Fibroblast of villous mesenchyme (primary cell): ENCODE measurements at regions not wholly inside any gene's neighbourhood (a gene's known extent, or its start where the extent isn't known, plus 50 kb on each side); places are given as distances from the start of the nearest gene placed in this dataset.

Source experiments
- DNase-seq: peaks from one replicate; pipeline ENCODE4 v3.0.0-alpha.2; 2010; ENCODE audit warnings: low read depth
- H3K4me3 ChIP-seq: 2 replicates; pipeline ENCODE4 v1.5.1; 2011; ENCODE audit warnings: low read depth, mild to moderate bottlenecking, low read length
- CTCF ChIP-seq: IDR thresholded peaks from 2 replicates; pipeline ENCODE4 v1.5.1; 2012; ENCODE audit warnings: low read depth, mild to moderate bottlenecking, low read length; ENCODE audit not compliant: insufficient read depth

- no peak overlapping the region for H3K4me3 ChIP-seq
- peak; percentile 65 for DNase-seq
- TF ChIP-seq CTCF = no peak
Observed at GRCh38 chr14:65255029-65255545, 152.8 kb upstream of the MAX start.

GRCh38 chr14:65255583-65256461, 153.5 kb upstream of the MAX start:
- H3K4me3 ChIP-seq = no peak overlapping the region
- no peak for DNase-seq
- TF ChIP-seq CTCF = no peak

GRCh38 chr14:65256714-65257113, 154.4 kb upstream of the MAX start:
- DNase-seq = no peak
- H3K4me3 ChIP-seq = no peak overlapping the region
- TF ChIP-seq CTCF = no peak

GRCh38 chr14:65257425-65257824, 155.1 kb upstream of the FUT8 start:
- no peak overlapping the region for H3K4me3 ChIP-seq
- DNase-seq = no peak
- TF ChIP-seq CTCF = no peak

GRCh38 chr14:65258391-65258790, 154.1 kb upstream of the FUT8 start:
- no peak overlapping the region for H3K4me3 ChIP-seq
- peak; percentile 66 for DNase-seq
- TF ChIP-seq CTCF = no peak

- no peak overlapping the region for H3K4me3 ChIP-seq
- DNase-seq = no peak
- TF ChIP-seq CTCF = no peak
Observed at GRCh38 chr14:65259000-65259399, 153.5 kb upstream of the FUT8 start.
